ENCODE measurements at regions not wholly inside any gene's neighbourhood (a gene's known extent, or its start where the extent isn't known, plus 50 kb on each side); places are given as distances from the start of the nearest gene placed in this dataset.
"Not testable (repeated sequence)": the region's sequence is repeated elsewhere in the genome, so short reads cannot be mapped to it uniquely, and the experiment has no call there.

DNA sequence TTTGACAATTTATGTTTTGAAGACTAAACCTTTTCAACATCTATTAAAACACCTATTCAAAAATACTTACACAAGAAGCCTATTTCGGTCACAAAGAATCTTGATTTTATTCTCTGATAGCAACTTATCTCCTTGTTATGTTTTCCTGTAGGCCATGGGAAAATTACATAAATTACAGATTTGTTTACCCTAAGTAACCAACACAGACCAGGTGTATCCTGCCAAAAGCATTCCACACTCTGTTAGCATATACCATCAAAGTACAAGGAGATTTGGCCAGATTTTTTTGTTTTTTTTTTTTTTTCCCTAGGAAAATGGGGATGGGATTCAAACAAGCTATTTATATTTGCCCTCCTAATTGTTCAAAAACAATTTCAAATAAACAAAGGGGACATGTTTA lies 497.9 kb upstream of the MAGEB18 start:
- intact Hi-C loops (cut with micrococcal nuclease): no loop called here

DNA sequence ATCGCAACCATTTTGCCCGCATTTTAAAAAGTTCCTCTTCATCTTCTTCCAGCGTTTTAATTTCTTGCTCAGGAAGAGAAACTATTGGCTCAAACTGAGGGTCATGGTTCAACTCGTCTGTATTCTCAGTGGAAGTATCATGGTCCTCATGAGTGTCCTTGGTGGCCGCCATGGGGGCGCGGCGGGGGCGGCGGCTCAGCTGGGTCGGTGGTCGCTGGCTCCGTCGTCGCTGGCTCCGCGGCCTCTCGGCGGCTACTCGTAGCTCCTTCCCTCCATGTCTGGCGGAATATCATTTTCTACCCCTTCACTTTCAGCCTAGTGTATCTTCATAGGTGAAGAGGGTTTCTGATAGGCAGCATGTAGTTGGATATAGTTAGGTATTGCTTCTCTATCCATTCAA lies 492.0 kb upstream of the MAGEB18 start:
- intact Hi-C loops (cut with micrococcal nuclease): no loop called here

- intact Hi-C loops (cut with micrococcal nuclease): no loop called here
Observed at GRCh38 chrX:25648790-25649189, 489.4 kb upstream of the MAGEB18 start.

- intact Hi-C loops (cut with micrococcal nuclease): no loop called here
Observed at GRCh38 chrX:25650216-25650820, 487.8 kb upstream of the MAGEB18 start.

DNA sequence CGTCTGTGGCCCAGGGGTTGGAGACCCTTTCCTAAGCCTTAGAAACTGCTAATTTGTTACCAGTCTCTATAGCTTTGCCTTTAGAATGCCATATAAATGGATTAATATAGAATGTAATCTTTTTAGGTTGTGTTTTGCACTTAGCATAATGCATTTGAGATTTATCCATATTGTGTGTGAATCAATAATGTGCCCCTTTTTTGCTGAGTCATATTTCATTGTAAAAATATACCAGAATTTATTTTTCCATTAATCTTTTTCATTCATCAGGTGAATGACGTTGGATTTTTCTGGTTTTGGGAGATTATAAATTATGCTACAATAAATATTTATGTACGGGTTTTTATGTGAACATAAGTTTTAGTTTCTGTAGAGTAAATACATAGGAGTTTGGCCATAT lies 478.8 kb upstream of the MAGEB18 start:
- intact Hi-C loops (cut with micrococcal nuclease): no loop called here

DNA sequence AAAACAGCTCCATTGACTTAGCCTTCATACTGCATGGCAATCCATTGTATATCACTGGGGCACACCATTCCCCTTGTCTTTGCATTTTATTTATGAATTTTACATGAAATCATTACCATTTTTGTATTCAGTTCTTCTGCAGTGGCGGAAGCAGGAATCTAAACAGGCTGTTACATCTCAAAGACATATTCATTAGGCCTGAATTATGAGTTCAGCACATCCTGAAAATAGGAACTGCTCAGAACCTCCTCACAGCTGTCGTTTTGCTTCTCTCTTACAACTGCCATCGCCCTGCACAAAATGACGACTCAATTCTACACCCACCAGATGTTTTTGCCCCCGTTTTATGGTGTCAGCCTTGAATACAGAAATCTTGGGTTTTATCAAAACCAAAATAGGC lies 474.4 kb upstream of the MAGEB18 start:
- intact Hi-C loops (cut with micrococcal nuclease): no loop called here

DNA sequence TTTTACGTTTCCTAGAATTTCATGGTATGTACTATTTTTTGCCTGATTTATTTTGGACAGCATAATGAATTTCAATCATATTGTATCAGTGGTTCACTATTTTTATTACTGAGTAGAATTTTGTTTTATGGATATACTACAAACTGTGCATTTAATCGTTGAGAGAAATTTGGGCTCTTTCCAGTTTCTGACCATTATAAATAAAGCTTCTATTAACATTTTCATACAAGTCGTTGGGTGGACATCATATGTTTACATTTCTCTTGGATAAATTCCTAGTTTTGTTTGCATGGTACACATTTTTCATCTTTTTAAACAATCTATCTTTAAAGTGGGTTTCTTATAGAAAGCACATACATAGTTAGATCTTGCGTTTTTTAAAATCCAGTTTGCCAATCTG lies 472.7 kb upstream of the MAGEB18 start:
- intact Hi-C loops (cut with micrococcal nuclease): no loop called here

- intact Hi-C loops (cut with micrococcal nuclease): no loop called here
Observed at GRCh38 chrX:25667681-25668080, 470.5 kb upstream of the MAGEB18 start.

- intact Hi-C loops (cut with micrococcal nuclease): no loop called here
Observed at GRCh38 chrX:25674776-25675175, 463.4 kb upstream of the MAGEB18 start.

GRCh38 chrX:25701876-25702275 lies 436.3 kb upstream of the MAGEB18 start:
- intact Hi-C loops (cut with micrococcal nuclease): no loop called here

- intact Hi-C loops (cut with micrococcal nuclease): no loop called here
Observed at GRCh38 chrX:25717122-25717521, 421.0 kb upstream of the MAGEB18 start.

- intact Hi-C loops (cut with micrococcal nuclease): no loop called here
Observed at GRCh38 chrX:25721564-25721963, 416.6 kb upstream of the MAGEB18 start.

DNA sequence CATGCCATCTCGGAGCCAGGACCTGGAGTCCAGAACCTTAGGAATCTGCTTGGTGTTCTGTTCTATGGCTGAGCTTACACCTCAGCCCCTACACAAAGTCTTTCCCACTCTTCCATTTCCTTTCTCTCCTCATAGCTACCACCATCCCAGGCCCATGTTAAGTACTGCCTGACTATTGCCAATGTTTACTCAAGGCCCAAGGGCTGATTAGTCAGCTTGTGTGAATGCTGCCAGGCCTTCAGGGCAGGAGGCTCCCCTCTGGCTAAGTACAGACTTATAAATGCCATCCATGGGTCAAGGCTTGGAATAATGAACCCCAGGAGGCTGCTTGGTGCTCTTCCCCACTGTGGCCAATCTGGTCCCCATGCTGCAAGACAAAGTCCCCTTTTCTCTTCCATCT lies 411.6 kb upstream of the MAGEB18 start:
- intact Hi-C loops (cut with micrococcal nuclease): no loop called here

GRCh38 chrX:25733148-25733547 lies 405.0 kb upstream of the MAGEB18 start:
- intact Hi-C loops (cut with micrococcal nuclease): no loop called here

GRCh38 chrX:25737540-25737939 lies 400.6 kb upstream of the MAGEB18 start:
- intact Hi-C loops (cut with micrococcal nuclease): no loop called here

DNA sequence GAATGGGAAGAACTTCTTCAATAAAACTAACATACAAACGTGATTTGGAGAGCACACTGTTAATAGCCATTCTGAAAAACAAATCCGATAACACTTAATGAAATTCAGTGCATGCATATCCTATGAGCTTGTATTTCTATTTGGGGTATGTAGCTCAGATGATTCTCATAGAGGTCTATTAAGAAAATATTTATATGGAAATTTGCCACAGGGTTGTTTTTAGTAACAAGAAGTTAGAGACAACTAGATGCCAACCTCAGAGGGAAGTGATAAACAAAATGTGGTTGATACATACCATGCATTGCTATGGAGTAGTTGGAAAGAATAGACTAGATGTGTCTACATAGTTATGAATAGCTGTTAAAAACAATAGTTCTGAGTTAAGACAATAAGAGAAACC lies 395.8 kb upstream of the MAGEB18 start:
- intact Hi-C loops (cut with micrococcal nuclease): no loop called here

- intact Hi-C loops (cut with micrococcal nuclease): no loop called here
Observed at GRCh38 chrX:25754399-25754798, 383.7 kb upstream of the MAGEB18 start.

- intact Hi-C loops (cut with micrococcal nuclease): no loop called here
Observed at GRCh38 chrX:25755194-25755593, 382.9 kb upstream of the MAGEB18 start.

- intact Hi-C loops (cut with micrococcal nuclease): no loop called here
Observed at GRCh38 chrX:25762656-25763055, 375.5 kb upstream of the MAGEB18 start.

DNA sequence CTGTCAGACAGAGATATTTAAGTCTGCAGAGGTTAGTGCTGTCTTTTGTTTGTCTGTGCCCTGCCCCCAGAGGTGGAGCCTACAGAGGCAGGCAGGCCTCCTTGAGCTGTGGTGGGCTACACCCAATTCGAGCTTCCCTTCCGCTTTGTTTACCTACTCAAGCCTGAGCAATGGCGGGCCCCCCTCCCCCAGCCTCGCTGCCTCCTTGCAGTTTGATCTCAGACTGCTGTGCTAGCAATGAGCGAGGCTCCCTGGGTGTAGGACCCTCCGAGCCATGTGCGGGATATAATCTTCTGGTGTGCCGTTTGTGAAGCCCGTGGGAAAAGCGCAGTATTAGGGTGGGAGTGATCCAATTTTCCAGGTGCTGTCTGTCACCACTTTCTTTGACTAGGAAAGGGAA lies 366.3 kb upstream of the MAGEB18 start:
- intact Hi-C loops (cut with micrococcal nuclease): not testable (repeated sequence)

GRCh38 chrX:25797796-25798195 lies 340.3 kb upstream of the MAGEB18 start:
- intact Hi-C loops (cut with micrococcal nuclease): not testable (repeated sequence)

GRCh38 chrX:25805744-25806143 lies 332.4 kb upstream of the MAGEB18 start:
- intact Hi-C loops (cut with micrococcal nuclease): no loop called here

- intact Hi-C loops (cut with micrococcal nuclease): no loop called here
Observed at GRCh38 chrX:25807022-25807421, 331.1 kb upstream of the MAGEB18 start.

DNA sequence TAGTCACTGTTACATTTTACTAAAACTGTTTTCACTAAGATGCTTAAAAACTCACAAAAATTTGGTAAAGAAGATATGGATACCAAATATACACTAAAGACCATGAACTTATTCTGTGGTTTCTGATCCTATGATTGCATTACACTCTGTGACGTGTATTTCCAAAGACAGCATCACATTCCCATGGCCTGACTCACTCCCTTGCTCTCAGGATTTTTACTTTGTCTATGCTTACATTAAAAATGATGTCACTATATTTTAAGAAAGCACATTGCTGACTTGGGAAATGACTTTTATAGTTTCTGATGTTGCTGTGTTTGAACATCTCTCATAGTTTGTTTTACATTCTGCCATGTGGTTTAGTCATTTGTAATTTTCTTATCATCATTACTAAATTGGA lies 327.9 kb upstream of the MAGEB18 start:
- intact Hi-C loops (cut with micrococcal nuclease): no loop called here

Data from T-helper 1 cell treated with Interleukin-12 subunit alpha and Interleukin-12 subunit beta and Interleukin-4 antibody, amounts not matched to agents 30 ng/mL and 1 ng/mL, for 36 hours (primary cell).